NB4 (cell line): ENCODE measurements at regions not wholly inside any gene's neighbourhood (a gene's known extent, or its start where the extent isn't known, plus 50 kb on each side); places are given as distances from the start of the nearest gene placed in this dataset.

ENCODE experiments used
- DNase-seq: peaks from one replicate; pipeline ENCODE4 v3.0.0; 2010; ENCODE audit warnings: low read depth
- H3K4me3 ChIP-seq: one replicate; pipeline ENCODE4 v1.5.1; 2011; ENCODE audit warnings: mild to moderate bottlenecking, low read depth, low read length, moderate library complexity
- CTCF ChIP-seq: IDR thresholded peaks from one replicate; pipeline ENCODE4 v1.5.1; 2012; ENCODE audit warnings: low read depth, low read length
- MAX ChIP-seq: IDR thresholded peaks from 2 replicates; pipeline ENCODE4 v1.6.1; 2011; ENCODE audit warnings: low read depth, low read length
- MYC ChIP-seq: IDR thresholded peaks from 2 replicates; pipeline ENCODE4 v1.6.1; 2011; ENCODE audit warnings: low read depth, low read length
- POLR2A ChIP-seq: IDR thresholded peaks from 2 replicates; pipeline ENCODE4 v1.6.1; 2011; ENCODE audit warnings: mild to moderate bottlenecking; ENCODE audit not compliant: insufficient read length; ENCODE audit errors: extremely low read depth

GRCh38 chr4:92136434-92136833 is 167.3 kb upstream of the GRID2 start:
- no peak for TF ChIP-seq MYC
- no peak for TF ChIP-seq POLR2A
- TF ChIP-seq CTCF, result no peak
- TF ChIP-seq MAX, result no peak
- no peak for DNase-seq
- H3K4me3 ChIP-seq, result no peak overlapping the region

GRCh38 chr4:92163348-92163747 is 140.4 kb upstream of the GRID2 start:
- no peak overlapping the region for H3K4me3 ChIP-seq
- peak; percentile 26 for DNase-seq

GRCh38 chr4:92170340-92170739 is 133.4 kb upstream of the GRID2 start:
- TF ChIP-seq POLR2A (no peak), MAX (no peak), MYC (no peak), CTCF (no peak)
- DNase-seq, result no peak
- no peak overlapping the region for H3K4me3 ChIP-seq

More at GRCh38 chr4:92163348-92163747, 140.4 kb upstream of the GRID2 start:
- TF ChIP-seq MYC, result no peak
- TF ChIP-seq CTCF, result no peak
- TF ChIP-seq MAX, result no peak
- no peak for TF ChIP-seq POLR2A

- no peak for DNase-seq
- no peak overlapping the region for H3K4me3 ChIP-seq
- no peak for TF ChIP-seq MYC
- no peak for TF ChIP-seq CTCF
- no peak for TF ChIP-seq MAX
- no peak for TF ChIP-seq POLR2A
These were observed 131.6 kb upstream of the GRID2 start for GRCh38 chr4:92172203-92172602.

- H3K4me3 ChIP-seq, result no peak overlapping the region
- TF ChIP-seq MYC (no peak), CTCF (no peak), POLR2A (no peak), MAX (no peak)
- DNase-seq, result no peak
These were observed 128.5 kb upstream of the GRID2 start for GRCh38 chr4:92175250-92175649.
